GM19467 (cell line): ENCODE measurements at regions not wholly inside any gene's neighbourhood (a gene's known extent, or its start where the extent isn't known, plus 50 kb on each side); places are given as distances from the start of the nearest gene placed in this dataset.
"Not testable (repeated sequence)": the region's sequence is repeated elsewhere in the genome, so short reads cannot be mapped to it uniquely, and the experiment has no call there.

Experiments
- ATAC-seq: cut with Tn5 transposase; IDR thresholded peaks from one replicate; pipeline ENCODE4 v1.9.1; 2021; ENCODE audit warnings: mild to moderate bottlenecking, moderate library complexity; ENCODE audit not compliant: unreplicated experiment

DNA sequence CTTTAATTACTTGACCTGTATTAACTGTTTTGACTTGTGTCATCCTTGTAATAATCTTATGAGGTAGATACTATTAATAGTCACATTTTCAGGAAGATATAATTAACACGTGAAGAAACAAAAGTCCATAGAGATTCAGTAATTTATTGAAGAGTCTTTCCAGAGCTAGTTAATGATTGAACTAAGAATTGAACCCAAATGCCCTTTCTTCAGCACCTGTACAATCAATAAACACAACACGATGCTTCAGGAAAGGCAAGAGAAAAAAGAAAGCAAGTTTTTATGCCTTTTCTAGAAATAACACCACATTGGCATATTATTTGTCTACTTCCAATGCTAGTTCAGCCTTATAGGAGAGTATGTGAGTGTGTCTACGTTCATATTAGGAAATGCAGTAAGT lies 399.6 kb downstream of the NAF1 start:
- no peak for ATAC-seq

DNA sequence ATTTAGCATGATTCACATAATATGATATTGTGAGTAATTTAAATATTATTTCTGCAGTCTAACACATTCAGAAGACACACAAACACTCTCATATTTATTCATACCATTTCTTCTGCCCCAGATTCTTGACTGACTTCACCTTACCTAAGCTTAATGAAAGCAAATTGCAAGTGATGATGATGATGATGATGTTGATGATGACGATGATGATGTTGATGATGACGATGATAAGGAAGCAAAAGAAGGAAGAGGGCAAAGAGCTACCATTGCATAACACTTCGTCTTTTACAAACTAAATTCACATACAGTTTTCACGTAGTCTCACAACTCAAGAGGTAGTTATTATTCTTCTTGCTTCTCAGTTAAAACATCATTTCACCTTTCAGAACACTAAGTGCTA lies 404.7 kb downstream of the NAF1 start:
- ATAC-seq = no peak

DNA sequence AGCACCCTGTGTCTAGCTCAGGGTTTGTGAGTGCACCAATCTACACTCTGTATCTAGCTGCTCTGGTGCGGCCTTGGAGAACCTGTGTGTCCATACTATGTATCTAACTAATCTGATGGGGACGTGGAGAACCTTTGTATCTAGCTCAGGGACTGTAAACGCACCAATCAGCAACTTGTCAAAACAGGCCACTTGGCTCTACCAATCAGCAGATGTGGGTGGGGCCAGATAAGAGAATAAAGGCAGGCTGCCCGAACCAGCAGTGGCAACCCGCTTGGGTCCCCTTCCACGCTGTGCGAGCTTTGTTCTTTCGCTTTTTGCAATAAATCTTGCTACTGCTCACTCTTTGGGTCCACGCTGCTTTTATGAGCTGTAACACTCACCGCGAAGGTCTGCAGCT lies 426.5 kb downstream of the NAF1 start:
- not testable (repeated sequence) for ATAC-seq

DNA sequence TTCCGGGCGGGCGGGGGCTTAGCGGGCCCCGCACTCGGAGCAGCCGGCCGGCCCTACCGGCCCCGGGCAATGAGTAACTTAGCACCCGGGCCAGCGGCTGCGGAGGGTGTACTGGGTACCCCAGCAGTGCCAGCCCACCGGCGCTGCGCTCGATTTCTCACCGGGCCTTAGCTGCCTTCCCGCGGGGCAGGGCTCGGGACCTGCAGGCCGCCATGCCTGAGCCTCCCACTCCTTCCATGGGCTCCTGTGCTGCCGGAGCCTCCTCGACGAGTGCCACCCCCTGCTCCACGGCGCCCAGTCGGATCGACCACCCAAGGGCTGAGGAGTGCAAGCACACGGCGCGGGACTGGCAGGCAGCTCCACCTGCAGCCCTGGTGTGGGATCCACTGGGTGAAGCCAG lies 427.1 kb downstream of the NAF1 start:
- ATAC-seq = not testable (repeated sequence)

DNA sequence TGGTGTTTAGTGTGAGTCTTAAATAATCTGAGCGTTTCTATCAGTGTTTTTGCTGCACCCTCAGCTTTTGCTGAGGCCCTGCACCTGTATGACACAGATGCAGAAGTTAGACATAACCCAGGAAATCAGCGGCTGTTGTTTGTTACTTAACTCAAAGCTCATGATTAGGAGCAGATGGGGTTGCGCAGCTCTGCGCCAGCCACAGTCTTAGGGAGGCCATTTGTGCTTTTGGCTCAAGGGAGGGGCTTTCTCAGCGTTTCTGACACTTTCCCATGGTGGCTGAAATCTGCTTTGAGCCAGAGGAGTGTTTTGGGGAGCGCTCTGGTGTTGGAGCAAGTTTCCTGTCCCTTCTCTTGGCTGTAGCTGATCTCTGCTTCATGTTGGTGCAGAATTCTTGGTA lies 433.8 kb downstream of the NAF1 start:
- ATAC-seq = no peak

DNA sequence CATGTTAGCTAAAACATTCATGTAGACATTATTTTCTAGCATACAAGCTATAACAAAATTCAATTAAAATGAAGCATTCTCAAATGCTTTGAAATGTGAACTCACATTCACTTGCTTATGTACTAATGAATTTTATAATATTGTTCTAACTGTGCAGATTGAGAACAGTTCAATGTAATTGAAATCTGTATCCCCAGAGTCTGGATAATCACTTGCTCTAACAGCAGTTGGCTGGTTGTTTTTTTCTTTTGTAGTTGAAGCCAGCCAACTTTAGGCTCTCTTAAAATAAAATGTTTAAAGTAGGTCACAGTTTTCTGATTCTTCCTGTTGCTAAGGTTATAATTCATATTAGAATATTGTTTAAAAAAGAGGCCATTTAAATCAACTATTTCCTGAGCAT lies 438.9 kb downstream of the NAF1 start:
- no peak for ATAC-seq

DNA sequence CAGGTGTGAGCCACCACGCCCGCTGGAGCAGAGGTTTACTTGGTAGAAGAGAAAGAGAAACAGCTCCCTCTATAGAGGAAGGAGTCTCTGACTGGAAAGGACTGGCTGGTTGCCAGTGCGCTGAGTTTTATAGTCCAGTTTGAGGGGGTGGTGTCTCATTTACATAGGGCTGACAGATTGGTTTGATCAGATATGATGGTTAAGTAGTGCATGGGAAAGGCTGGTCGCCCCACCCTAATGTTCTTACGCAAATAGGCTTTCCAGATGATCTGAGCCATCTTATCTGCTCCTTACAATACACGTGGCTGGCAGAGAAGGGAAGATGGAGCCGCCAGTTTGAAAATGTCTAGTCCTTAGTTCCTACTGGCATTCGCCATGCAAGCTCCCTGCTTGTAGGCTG lies 439.5 kb downstream of the NAF1 start:
- ATAC-seq = no peak

DNA sequence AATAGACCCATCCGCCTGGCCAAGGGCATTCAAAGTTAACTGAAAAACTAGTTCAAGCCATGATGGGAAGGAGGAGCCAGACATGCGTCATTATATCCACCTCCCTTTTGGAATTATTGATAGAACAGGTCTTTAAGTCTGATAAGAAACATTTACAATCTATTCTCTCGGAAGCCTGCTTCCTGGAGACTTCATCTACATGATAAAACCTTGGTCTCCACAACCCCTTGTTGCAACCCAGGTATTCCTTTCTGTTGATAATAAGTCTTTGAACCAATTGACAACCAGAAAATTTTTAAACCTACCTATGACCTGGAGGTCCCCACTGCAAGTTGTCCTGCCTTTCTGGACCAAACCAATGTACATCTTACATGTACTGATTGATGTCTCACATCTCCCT lies 451.3 kb downstream of the NAF1 start:
- ATAC-seq = no peak

DNA sequence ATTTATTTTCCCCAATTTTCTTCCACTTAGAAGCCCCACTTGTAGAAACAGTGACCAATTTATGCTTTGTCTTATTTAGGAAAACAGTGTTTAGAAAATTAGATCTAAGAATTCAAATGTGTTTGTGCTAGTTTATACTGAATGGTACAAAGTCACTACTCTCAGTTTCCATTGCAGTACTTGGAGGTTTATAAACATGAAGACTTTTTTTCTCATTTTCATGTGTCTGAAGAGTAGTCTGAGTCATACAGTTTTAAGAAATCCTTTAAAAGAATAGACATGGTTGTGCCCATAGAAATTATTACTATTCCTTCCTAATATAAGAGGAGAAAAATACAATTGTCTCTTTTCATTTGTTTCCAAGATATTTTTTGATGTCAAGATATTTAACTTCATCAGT lies 458.7 kb downstream of the NAF1 start:
- ATAC-seq = no peak

DNA sequence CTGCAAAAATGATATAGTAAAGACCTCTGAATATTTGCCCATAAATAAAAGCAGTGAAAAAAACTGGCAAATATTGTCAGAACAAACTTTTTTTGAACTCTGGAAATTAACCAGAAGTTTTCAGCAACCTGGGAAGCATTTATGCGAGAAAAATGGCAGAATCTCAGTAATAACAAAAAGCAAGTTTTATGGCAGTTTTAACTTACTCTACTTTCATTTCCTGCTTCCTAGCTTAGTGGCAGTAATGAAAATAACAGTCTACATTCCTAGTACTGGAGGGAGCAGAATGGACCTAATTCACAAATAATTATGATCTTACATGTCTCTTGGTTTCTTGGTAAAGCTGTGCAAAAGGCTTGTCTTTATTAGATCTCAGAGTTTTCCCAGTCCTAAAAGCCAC lies 460.1 kb downstream of the NAF1 start:
- ATAC-seq = no peak

DNA sequence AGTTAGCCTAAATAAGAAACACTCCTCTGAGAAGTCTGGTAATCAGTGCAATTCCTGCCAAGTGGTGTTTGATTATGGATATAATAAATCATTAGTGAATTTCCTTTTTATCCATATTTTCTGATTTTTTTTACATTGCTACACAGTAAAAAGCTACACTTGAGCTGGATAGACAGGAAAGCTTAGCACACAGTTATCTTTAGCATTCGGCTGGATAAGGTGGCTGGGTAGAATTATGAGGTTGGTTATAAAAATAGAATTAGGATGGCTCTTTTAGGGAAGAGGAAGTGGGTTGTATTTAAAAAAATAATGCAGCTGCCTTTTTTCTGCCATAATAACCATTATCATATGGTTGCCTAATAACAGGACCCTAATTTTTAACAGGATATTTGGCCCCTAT lies 460.6 kb downstream of the NAF1 start:
- ATAC-seq = no peak

DNA sequence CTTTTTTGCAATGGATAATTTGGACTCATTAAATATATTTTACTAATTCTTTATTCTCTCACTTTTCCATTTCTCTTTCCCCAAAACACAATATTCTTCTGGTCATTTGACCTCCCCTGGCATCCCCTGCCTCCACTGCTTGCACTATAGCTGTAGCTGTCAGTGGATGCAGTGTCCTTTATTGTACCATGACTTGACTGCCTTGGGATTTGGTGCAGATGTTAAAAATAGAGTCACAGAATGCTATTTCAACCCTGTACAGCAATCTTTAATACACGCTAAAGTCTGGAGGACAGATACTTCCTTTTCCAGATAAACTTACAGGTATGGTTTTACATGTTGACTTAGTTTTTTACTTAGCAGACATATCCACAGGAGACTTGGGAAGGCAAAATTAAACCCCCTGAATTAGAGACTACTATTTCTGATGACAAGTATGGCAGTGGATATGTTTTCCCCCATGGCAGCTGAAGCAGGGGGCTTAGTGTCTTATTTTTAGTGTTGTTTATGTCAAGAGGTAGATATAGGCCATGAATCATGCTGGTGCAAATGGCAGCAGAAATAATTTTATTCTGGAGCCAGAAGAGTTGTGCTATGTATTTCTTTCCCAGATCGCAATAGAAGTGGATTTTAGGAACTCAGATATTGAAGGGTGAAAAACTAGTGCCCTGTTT lies 461.4 kb downstream of the NAF1 start:
- ATAC-seq = no peak

DNA sequence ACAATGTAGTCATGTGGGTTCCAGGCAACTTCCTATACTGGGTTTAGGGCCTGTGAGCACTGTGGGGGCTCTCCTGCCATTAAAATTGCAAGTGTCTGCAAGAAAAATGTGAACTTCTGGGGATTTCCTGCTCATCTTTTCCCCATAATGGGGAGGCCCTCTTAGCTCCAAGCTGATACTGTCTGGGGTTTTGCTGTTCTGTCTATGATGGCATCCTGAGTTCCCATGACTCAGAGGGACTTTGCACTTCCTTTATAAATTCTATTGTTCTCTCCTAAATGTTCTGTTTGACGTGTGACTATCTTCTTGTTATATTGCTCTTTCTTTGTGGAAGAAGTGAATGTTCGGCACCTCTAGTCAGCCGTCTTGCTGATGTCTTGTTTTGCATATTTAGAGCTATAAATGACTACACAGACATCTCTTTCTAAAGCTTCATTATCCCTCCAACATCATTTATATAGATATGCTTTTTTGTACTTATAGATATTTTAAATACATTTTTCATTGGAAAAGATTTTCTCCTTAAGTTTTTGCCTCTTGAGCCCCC lies 465.8 kb downstream of the NAF1 start:
- ATAC-seq = no peak

DNA sequence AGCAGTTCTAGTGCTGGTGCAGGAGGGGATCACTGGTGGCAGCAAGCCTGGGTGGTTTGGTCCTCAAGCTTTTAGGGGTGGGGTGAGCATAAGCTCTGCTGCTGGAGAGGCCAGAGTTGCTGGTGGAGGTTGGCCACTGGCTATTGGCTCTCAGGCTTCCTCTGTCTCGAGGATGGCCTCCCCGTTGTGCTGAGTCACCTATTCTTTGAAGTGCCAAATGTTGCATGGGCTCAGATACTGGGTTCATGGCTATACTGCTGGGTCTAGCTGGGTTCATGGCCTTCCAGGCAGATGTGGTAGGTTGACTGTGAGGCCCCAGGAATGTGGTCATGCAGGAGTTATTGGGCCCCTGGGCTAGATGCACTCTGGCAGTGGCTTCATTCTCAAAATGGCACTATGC lies 466.3 kb downstream of the NAF1 start:
- no peak for ATAC-seq

DNA sequence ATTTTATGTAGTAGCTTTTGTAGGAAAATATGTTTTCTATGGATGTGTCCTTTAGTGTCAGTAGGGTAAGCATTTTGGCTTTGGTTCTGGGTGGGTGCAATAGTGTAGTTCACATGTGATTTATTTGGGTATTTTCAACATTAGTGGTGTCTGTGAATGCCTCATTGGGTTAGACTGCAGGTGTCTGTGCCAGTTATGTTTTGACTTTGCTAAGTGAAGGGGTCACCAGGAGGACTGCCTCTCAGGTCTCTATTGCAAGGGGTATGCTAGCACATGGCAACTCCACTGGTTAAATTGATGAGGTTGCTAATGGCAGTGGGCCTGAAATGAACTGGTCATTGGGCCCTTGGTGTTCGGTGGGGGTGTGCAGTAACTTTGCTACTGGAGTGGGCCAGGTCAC lies 467.1 kb downstream of the NAF1 start:
- no peak for ATAC-seq

DNA sequence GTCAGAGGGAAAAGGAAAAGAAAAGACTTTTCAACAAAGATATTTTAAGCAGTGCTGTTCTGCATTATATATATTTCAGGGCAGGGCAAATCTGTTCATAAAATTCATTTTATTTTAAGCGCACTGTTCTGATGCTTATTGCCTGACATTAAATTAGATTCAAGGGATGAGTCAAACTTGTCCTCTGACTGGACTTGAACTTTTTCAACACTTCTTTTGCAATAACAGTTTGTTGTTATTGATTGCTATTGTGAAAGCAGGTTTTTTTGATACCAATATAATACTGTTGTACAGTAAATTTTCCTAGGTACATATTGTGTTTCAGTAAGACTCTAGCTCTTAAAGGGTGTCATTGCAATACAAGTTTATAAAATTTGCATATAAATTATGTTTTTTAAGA lies 481.3 kb downstream of the NAF1 start:
- ATAC-seq = no peak

DNA sequence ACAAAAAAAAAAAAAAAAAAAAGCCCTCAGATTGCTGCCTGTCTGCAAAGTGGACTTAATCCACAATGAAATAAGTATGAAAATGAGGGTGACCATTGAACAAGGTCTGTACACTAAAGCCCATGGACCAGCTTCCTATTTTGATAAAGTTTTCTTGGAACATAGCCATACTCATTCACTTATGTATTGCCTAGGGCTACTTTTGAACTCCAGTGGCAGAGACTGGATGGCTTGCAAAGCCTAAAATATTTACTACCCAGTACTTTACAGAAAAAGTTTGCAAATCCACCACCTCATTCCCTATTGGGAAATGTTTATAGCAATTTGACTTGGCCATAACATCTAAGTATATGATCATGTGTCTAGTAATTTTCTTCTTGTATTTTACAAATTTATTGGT lies 481.7 kb downstream of the NAF1 start:
- no peak for ATAC-seq

DNA sequence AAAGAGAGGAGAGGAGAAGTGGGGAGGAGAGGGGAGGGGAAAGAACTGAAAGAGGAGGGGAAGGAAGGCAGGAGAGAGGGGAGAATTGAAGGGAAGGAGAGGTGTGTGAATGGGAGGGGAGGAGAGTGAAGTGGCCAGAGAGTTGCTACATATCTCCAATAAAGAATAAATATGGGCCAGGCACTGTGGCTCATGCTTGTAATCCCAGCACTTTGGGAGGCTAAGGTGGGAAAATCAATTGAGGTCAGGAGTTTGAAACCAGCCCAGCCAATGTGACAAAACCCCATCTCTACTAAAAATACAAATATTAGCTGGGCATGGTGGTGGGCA lies 482.4 kb downstream of the NAF1 start:
- no peak for ATAC-seq

DNA sequence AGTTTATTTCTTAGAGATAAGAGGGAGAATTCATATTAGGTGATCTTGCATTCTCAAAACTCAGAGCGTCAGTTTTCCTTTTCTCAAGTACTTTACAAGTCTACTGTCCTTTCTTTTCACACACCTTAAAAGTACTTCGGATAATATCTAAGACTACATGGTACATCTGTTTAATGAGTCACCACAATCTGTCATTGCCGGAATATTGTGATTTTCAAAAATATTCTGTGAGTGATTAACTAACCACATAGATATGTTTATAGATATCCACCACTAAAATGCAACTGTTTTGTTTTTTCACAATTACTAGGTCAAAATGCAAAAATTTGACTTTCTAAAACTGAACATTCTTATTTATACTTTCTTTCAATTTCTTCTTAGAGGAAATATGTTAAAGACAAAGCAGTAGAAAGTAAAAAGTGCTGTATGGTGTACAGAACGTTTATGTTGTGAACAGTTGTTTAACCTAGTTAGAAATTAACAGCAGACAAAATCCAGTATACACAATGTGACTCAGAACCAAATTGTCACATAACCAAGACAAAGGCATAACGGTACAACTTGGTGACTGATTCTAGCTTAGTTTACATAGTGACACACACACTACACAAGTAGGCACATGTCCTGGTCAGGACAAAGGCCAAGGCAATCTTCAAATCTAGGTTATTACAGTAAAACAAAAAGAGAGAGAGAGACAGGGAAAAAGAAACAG lies 482.9 kb downstream of the NAF1 start:
- ATAC-seq = peak; percentile 93

DNA sequence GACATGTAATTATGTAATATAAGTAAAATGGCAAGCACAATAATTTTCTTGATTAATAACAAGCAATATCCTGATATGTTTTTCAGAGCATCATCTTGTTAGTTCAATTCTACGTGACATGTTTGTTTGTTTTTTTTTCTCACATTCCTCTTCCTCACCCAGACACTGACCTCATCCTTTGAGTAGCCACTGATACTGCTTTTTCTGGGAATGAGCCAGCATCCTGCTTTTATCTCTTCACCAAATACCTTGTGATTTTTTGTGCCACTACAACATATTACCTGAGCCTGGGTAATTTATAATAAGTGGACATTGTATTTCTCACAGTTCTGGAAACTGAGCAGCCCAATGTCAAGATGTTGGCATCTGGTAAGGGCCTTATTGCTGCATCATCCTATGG lies 484.0 kb downstream of the NAF1 start:
- no peak for ATAC-seq

DNA sequence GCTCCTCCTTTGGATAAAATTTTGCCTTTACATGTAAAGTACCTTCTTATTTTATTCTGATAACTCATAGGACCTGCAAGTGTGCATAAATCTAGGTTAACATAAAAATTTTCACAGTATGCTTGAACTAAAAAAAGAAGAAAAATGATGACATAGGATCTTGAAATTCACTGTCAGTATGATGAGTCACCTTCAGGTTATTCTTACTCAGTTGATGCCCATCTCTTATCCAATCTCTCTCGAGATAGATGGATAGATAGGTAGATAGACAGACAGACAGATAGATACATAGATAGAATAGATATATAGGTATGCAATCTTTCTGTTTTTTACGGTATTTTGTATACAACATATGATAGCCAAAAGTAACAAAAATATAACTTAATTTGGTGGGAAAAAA lies 485.5 kb downstream of the NAF1 start:
- no peak for ATAC-seq

DNA sequence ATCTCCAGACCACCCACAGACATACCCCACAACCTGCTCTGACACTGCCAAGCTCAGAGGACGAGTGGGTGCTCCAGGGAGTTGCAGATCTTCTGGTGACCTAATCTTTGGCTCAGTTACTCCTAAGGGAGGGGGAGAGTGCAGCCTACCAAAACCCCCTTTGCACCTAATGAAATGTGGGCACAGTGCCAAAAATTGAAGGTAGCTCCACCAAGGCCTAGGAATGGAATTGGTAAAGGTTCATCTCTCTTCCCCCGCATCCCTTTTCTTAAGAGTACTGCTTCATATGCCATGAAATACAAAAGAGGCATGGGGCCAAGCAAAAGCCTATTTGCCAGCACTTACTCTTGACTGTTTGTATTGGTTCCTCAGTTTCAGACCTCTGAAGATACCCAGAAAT lies 491.0 kb downstream of the NAF1 start:
- ATAC-seq = no peak

DNA sequence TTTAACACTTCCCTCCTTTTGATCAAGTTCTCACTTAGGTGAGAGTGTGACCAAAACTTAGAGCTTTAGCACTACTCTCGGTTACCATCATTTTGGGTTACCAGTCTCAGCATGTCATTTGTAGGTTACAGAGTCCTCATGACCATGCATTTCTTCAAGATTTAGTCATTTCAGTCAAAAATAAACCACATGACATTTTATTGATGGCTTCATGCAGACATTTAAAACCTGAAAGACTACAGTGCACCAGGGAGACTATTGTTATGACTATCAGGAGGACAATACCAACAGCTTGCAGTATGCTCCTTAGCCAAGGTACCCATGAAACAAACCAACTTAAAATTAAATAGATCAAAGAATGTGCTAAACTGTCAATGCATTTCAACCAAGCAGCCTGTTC lies 498.1 kb upstream of the FSTL5 start:
- no peak for ATAC-seq
